Peyer's patch (tissue), 4 donors: ENCODE measurements at regions not wholly inside any gene's neighbourhood (a gene's known extent, or its start where the extent isn't known, plus 50 kb on each side); places are given as distances from the start of the nearest gene placed in this dataset.
"Not testable (repeated sequence)": the region's sequence is repeated elsewhere in the genome, so short reads cannot be mapped to it uniquely, and the experiment has no call there.

Source experiments
- DNase-seq, 3 donors: peaks; one replicate each; pipeline ENCODE4 v3.0.0-alpha.2; 2017 to 2019
- H3K27ac ChIP-seq, 4 donors: fragments of 200-600 bp; sonication (generic); one replicate each; pipeline ENCODE4 v1.5.1; 2016 to 2019
- H3K27me3 ChIP-seq, 2 donors: fragments of 200-600 bp; sonication (generic); one replicate each; pipeline ENCODE4 v1.5.1; 2019
- H3K36me3 ChIP-seq, 3 donors: fragments of 200-600 bp; sonication (generic); one replicate each; pipeline ENCODE4 v1.5.1; 2016 to 2019
- H3K4me1 ChIP-seq, 4 donors: fragments of 200-600 bp; sonication (generic); one replicate each; pipeline ENCODE4 v1.5.1; 2016 to 2019
- H3K4me3 ChIP-seq, 4 donors: fragments of 200-600 bp; sonication (generic); 1 replicate in 3 of 4; 2 replicates in 1 of 4; pipeline ENCODE4 v1.5.1; 2016 to 2019; ENCODE audit warnings: mild to moderate bottlenecking in 1 of 4
- H3K9me3 ChIP-seq, 4 donors: fragments of 200-600 bp; sonication (generic); one replicate each; pipeline ENCODE4 v1.5.1; 2016 to 2019; ENCODE audit warnings: mild to moderate bottlenecking in 1 of 4
- CTCF ChIP-seq, 6 experiments: fragments of 450-650 bp in 4 of 6; fragments of 200-600 bp in 2 of 6; sonication (generic) in 1 of 6; IDR thresholded peaks; one replicate each; pipeline ENCODE4 v1.5.1; 2017 to 2019; ENCODE audit warnings: antibody characterized with exemption in 6 of 6, mild to moderate bottlenecking in 3 of 6, moderate library complexity in 1 of 6
- POLR2A ChIP-seq, 2 donors: fragments of 450-650 bp; IDR thresholded peaks; one replicate each; pipeline ENCODE4 v1.5.1; 2017; ENCODE audit warnings: antibody characterized with exemption in 2 of 2, mild to moderate bottlenecking in 2 of 2, moderate library complexity in 2 of 2

GRCh38 chr11:134841972-134842371, 429.9 kb upstream of the B3GAT1 start:
- H3K36me3 ChIP-seq, result no peaks in the 10 kb centered on the region
- DNase-seq, result no peak
- TF ChIP-seq CTCF (IDR thresholded peaks at IDR 0.05) (no peak), POLR2A (IDR thresholded peaks at IDR 0.05) (no peak)
- H3K27ac ChIP-seq, result no peak overlapping the region
- no peaks in the 10 kb centered on the region for H3K27me3 ChIP-seq
- no peak overlapping the region for H3K4me3 ChIP-seq
- no peaks in the 10 kb centered on the region for H3K4me1 ChIP-seq
- H3K9me3 ChIP-seq, result no peaks in the 10 kb centered on the region

- Histone ChIP-seq H3K27ac (no peak overlapping the region), H3K9me3 (no peaks in the 10 kb centered on the region), H3K4me1 (no peaks in the 10 kb centered on the region), H3K27me3 (no peaks in the 10 kb centered on the region), H3K4me3 (no peak overlapping the region), H3K36me3 (no peaks in the 10 kb centered on the region)
- no peak for DNase-seq
- TF ChIP-seq POLR2A (IDR thresholded peaks at IDR 0.05) (no peak), CTCF (IDR thresholded peaks at IDR 0.05) (no peak)
These were observed 429.4 kb upstream of the B3GAT1 start for GRCh38 chr11:134841411-134841810.

- Histone ChIP-seq H3K4me1 (no peaks in the 10 kb centered on the region), H3K27me3 (no peaks in the 10 kb centered on the region), H3K9me3 (no peaks in the 10 kb centered on the region), H3K27ac (no peak overlapping the region), H3K4me3 (no peak overlapping the region), H3K36me3 (no peaks in the 10 kb centered on the region)
- TF ChIP-seq POLR2A (IDR thresholded peaks at IDR 0.05) (no peak), CTCF (IDR thresholded peaks at IDR 0.05) (no peak)
- no peak for DNase-seq
These were observed 428.9 kb upstream of the B3GAT1 start for GRCh38 chr11:134840945-134841344.

GRCh38 chr11:134840165-134840564, 428.1 kb upstream of the B3GAT1 start:
- not testable (repeated sequence) for H3K4me3 ChIP-seq, H3K27ac ChIP-seq, H3K4me1 ChIP-seq, DNase-seq, H3K9me3 ChIP-seq, H3K27me3 ChIP-seq, H3K36me3 ChIP-seq

GRCh38 chr11:134838708-134839107, 426.7 kb upstream of the B3GAT1 start:
- Histone ChIP-seq H3K4me3 (no peak overlapping the region), H3K9me3 (no peaks in the 10 kb centered on the region), H3K36me3 (no peaks in the 10 kb centered on the region), H3K4me1 (no peaks in the 10 kb centered on the region), H3K27ac (no peak overlapping the region), H3K27me3 (no peaks in the 10 kb centered on the region)
- no peak for TF ChIP-seq CTCF (IDR thresholded peaks at IDR 0.05)
- no peak for TF ChIP-seq POLR2A (IDR thresholded peaks at IDR 0.05)
- DNase-seq, result no peak

GRCh38 chr11:134837887-134838232, 425.8 kb upstream of the B3GAT1 start:
- no peaks in the 10 kb centered on the region for H3K9me3 ChIP-seq
- no peaks in the 10 kb centered on the region for H3K4me1 ChIP-seq
- TF ChIP-seq CTCF (IDR thresholded peaks at IDR 0.05) (no peak), POLR2A (IDR thresholded peaks at IDR 0.05) (no peak)
- no peak overlapping the region for H3K4me3 ChIP-seq
- no peak for DNase-seq
- no peaks in the 10 kb centered on the region for H3K27me3 ChIP-seq
- H3K27ac ChIP-seq, result no peak overlapping the region
- H3K36me3 ChIP-seq, result no peaks in the 10 kb centered on the region
